HepG2 (cell line): ENCODE measurements at regions not wholly inside any gene's neighbourhood (a gene's known extent, or its start where the extent isn't known, plus 50 kb on each side); places are given as distances from the start of the nearest gene placed in this dataset.

Experiments used
- CEBPB ChIP-seq: IDR thresholded peaks from 2 replicates; pipeline ENCODE4 v1.6.1; 2011; ENCODE audit warnings: low read depth, low read length, improper control_type of control experiment, borderline replicate concordance
- CHD4 ChIP-seq: fragments of 200-600 bp; sonication (generic); IDR thresholded peaks from 2 replicates; pipeline ENCODE4 v1.7.0; 2017; ENCODE audit warnings: mild to moderate bottlenecking, low read length, borderline replicate concordance
- CTCF ChIP-seq: sonication (generic); formaldehyde crosslinking; IDR thresholded peaks from 2 replicates; pipeline ENCODE4 v1.5.0; 2020; ENCODE audit warnings: mild to moderate bottlenecking, missing genetic modification reagents, moderate library complexity
- EP300 ChIP-seq, 3 experiments: sonication (generic) in 1 of 3; formaldehyde crosslinking in 1 of 3; IDR thresholded peaks; 2 replicates each; pipeline versions ENCODE4 v1.5.1 to v1.6.1; 2011 to 2020; ENCODE audit warnings: low read depth in 2 of 3, low read length in 2 of 3, borderline replicate concordance in 1 of 3, improper control_type of control experiment in 1 of 3, mild to moderate bottlenecking in 1 of 3, missing genetic modification reagents in 1 of 3, moderate library complexity in 1 of 3
- ETV6 ChIP-seq: sonication (generic); formaldehyde crosslinking; conservative IDR thresholded peaks from 2 replicates; pipeline ENCODE4 v1.4.0; 2020; ENCODE audit warnings: missing genetic modification reagents
- HCFC1 ChIP-seq: fragments of 150-350 bp; IDR thresholded peaks from 2 replicates; pipeline ENCODE4 v1.6.1; 2014; ENCODE audit warnings: low read depth, low read length
- POLR2AphosphoS5 ChIP-seq: IDR thresholded peaks from 2 replicates; pipeline ENCODE4 v1.6.1; 2012; ENCODE audit warnings: low read depth, low read length
- REST ChIP-seq, 2 experiments: IDR thresholded peaks; 2 replicates each; pipeline ENCODE4 v1.6.1; 2011 to 2012; ENCODE audit warnings: low read length in 2 of 2, borderline replicate concordance in 1 of 2, low read depth in 1 of 2, mild to moderate bottlenecking in 1 of 2, moderate library complexity in 1 of 2
- ZNF232 ChIP-seq: sonication (generic); formaldehyde crosslinking; IDR thresholded peaks from 2 replicates; pipeline ENCODE4 v1.4.0; 2020; ENCODE audit warnings: missing genetic modification reagents, borderline replicate concordance

GRCh38 chr6:66496659-66497058, 789.6 kb upstream of the EYS start:
- TF ChIP-seq CEBPB = no peak
- no peak for TF ChIP-seq ZNF232 (CRISPR knock-in tag)
- TF ChIP-seq HCFC1 = no peak
- no peak for TF ChIP-seq POLR2AphosphoS5
- no peak for TF ChIP-seq ETV6
- no peak for TF ChIP-seq REST (IDR thresholded peaks at IDR 0.05; ENCODE audit: borderline replicate concordance in 1 of 2, low read depth in 1 of 2, low read length in 2 of 2)
- peak; percentile 75 for TF ChIP-seq CTCF (CRISPR knock-in tag)
- no peak for TF ChIP-seq EP300 (IDR thresholded peaks at IDR 0.05; ENCODE audit: low read depth in 2 of 2, low read length in 2 of 2)
- no peak for TF ChIP-seq EP300 (CRISPR knock-in tag; IDR thresholded peaks at IDR 0.05; ENCODE audit: borderline replicate concordance)
- no peak for TF ChIP-seq CHD4
